ENCODE measurements at regions not wholly inside any gene's neighbourhood (a gene's known extent, or its start where the extent isn't known, plus 50 kb on each side); places are given as distances from the start of the nearest gene placed in this dataset.
A peak's percentile ranks its signal among the peaks of the same experiment; 100 is the strongest.

DNA sequence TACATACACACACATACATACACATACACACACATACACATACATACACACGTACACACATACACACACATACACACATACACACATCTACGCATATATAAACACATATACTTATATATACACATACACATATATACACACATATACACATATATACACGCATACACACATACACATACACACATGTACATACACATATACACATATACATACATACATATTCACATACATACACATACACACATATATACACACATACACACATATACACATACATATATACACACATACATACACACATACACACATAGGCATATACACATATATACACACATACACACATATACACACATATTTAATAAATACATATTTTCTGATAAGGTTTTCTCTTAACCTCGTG lies 324.0 kb downstream of the RPS6KC1 start:
- DNase-seq = no peak

GRCh38 chr1:213376862-213377372 lies 325.9 kb downstream of the RPS6KC1 start:
- DNase-seq = no peak

DNA sequence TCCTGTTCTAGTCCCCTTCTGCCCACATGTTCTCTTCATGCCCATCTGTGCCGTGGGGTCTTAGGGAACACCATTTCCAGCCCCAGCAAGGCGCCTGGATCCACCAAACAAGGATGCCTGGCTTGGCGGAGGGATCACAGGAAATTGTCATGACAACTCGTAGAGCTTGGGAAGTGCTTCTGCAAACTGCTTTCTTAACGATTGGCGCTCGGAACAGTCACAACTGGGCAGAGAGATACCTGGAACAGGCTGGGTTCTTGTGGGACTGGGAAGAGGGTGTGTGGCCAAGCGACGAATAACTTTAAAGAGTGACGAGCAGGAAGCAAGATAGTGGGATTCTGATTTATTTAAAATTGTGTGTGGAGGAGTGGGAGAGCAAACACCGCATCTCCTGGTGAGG lies 329.8 kb downstream of the RPS6KC1 start:
- DNase-seq = peak; percentile 22

GRCh38 chr1:213381572-213382084 lies 330.6 kb downstream of the RPS6KC1 start:
- peak; percentile 78 for DNase-seq

DNA sequence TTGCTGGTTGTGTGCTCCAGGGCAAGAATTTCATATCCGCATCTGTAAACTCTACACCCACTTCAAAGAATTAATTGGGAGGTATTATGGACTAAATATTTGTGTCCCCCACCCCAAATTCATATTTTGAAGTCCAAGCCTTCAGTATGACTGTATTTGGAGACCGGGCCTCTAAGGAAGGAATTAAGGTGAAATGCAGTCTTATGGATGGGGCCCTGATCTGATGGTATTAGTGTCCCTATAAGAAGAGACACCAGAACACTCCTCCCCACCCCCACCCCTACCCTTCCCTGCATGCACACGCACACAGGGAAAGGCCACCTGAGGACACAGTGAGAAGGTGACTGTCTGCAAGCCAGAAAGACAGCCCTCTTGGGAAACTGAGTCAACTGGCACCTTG lies 332.4 kb downstream of the RPS6KC1 start:
- no peak for DNase-seq

GRCh38 chr1:213385201-213385600 lies 334.2 kb downstream of the RPS6KC1 start:
- DNase-seq = no peak

- DNase-seq = peak; percentile 52
These were observed 334.8 kb downstream of the RPS6KC1 start for GRCh38 chr1:213385806-213386324.

GRCh38 chr1:213387380-213388015 lies 336.5 kb downstream of the RPS6KC1 start:
- DNase-seq = peak; percentile 58

DNA sequence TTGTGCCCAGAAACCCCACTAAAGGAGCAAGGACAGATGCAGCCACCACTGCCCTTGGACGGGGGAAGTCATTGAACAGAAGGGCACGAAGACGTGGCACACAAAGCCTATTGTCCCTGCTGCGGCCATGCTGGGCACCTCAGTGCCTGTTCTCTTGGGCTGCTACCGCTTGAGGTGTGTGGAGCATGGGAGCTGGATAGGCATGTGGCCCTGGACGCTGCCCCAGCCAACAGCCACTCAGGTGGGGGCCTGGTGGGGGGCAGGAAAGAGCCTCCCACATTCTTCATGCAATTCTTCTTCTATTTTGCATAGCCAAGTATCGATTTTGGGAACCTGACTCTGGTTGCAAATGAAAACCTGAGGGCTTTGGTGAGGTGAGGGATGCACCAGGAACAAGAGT lies 337.2 kb downstream of the RPS6KC1 start:
- no peak for DNase-seq

DNA sequence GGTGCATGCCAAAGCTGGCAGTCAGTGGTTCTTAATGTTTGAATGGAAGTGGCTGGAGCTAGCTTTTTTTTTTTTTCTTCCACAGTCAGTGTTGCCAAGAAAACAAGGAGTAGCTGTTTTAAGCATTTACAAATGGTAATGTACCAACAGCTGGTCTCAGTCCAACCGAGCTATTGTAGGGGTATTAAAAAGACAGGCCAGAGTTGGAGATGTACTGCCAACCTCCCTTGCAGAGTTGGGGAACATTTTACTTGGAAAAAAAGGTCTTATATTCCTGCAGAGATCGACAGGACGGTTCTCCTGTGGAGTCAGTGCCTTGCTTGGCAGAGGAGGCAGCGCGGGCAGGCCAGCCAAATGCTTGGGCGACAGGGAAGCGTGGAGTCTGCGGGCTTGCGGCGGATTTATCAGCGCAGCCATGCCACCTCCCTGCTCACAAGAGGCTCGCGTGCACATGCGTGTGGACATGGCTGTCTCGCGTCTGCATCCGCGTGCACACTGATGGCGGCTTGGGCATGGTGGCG lies 338.1 kb downstream of the RPS6KC1 start:
- no peak for DNase-seq

GRCh38 chr1:213391445-213391844 lies 340.4 kb downstream of the RPS6KC1 start:
- DNase-seq = no peak

- DNase-seq = no peak
These were observed 342.8 kb downstream of the RPS6KC1 start for GRCh38 chr1:213393860-213394259.

DNA sequence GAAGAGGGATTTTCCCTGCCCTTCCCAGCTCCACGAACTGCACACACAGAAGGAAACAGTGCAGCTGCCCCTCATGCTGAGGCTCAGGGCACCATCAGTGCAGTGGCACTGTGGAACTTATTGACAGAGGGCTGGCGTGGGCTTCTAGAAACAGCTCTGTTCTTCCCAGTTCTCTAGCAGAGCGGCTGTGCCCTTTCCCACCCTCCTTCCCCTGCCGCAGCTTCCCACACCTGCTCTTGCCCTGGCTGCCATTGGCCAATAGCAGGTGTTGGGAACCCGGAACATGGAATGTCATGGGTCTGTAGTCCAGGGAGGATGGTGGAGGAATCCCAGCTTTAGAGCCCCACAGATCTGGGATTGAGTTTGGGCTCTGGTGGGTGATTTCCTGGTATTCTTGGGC lies 343.8 kb downstream of the RPS6KC1 start:
- DNase-seq = no peak

GRCh38 chr1:213397638-213398037 lies 346.6 kb downstream of the RPS6KC1 start:
- DNase-seq = no peak

DNA sequence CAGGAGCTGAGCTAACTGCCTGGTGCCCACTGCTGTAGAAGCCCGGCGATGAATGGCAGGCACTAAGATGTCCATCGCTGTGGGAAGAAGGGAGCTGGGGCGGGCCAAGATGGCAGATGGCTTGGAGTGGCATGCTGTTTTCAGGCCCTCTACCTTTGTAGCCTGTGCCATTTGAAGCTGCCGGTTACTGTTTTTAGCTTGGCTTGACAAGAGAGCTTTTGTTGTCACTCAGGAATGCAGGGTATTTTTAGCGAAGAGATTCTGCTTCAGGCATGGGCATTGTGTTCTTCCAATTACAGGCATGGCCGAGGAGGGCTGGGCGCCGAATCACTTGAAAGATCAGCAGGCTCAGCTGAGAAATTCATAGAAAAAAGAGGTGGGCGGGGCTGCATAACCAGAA lies 348.7 kb downstream of the RPS6KC1 start:
- DNase-seq = no peak

DNA sequence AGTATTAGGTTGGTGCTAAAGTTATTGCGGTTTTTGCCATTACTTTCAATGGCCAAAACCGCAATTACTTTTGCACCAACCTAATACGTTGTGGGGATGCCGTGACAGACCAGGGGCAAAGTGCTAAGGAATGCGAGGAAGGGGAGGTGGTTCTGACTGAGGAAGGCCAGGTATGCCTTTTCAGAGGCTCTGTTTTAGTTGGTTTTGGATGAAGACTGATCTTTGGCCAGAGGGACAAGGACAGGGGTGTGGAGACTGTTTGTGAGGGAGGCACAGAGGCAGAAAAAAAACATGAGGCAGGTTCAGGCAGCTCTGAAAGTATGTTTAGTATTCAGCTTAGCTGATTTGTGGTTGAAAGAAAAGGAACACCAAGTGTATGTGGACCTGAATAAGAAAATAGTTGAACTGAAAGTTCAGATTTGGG lies 358.2 kb downstream of the RPS6KC1 start:
- no peak for DNase-seq

DNA sequence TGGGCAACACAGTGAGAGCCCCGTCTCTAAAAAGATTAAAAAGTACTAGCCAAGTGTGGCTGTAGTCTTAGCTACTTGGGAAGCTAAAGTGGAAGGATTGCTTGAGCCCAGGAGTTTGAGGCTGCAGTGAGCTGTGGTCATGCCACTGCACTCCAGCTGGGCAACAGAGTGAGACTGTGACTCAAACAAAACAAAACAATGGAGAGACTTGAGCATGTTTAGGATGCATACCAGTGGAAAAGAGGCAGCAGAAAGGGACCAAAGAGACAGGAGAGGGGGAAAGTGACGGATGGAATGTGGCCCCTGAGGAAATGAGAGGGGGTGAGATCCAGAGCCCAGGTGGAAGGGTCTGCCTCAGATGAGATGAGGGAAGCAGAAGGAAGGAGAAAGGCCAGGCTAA lies 358.9 kb downstream of the RPS6KC1 start:
- DNase-seq = no peak

- no peak for DNase-seq
These were observed 363.3 kb downstream of the RPS6KC1 start for GRCh38 chr1:213414346-213414745.

- no peak for DNase-seq
These were observed 363.9 kb downstream of the RPS6KC1 start for GRCh38 chr1:213414911-213415310.

DNA sequence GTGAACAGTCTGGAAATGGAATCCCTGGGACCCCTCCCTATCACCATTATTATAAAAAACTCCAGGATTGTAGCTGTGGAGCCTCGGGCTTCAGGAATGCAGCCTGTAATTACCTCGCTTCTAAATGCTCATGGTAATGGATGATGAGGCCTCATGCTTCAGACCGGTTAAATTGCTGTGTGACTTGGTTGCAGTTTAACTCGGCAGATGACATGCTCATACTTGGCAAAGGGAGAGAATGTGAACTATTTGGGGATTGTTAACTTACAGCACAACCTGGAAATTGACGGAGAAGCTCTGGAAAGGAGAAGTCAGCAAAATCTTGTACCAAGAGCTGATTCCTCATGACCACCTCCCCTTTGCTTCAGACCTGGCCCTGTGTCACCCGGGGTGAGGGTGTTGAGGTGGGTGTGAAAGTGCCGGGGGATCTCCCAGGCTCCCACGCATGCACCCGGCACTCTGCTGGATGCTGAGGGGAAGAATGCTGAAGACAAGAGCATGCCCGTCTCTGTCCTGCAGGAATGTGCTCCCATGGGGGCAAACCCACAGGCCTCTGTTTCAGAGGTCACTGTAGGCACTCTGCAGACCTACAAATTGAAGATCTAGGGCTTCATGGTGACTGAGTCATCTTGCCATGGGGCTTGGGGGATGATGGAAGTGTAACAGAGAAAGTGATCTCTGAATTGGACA lies 364.8 kb downstream of the RPS6KC1 start:
- DNase-seq = no peak

DNA sequence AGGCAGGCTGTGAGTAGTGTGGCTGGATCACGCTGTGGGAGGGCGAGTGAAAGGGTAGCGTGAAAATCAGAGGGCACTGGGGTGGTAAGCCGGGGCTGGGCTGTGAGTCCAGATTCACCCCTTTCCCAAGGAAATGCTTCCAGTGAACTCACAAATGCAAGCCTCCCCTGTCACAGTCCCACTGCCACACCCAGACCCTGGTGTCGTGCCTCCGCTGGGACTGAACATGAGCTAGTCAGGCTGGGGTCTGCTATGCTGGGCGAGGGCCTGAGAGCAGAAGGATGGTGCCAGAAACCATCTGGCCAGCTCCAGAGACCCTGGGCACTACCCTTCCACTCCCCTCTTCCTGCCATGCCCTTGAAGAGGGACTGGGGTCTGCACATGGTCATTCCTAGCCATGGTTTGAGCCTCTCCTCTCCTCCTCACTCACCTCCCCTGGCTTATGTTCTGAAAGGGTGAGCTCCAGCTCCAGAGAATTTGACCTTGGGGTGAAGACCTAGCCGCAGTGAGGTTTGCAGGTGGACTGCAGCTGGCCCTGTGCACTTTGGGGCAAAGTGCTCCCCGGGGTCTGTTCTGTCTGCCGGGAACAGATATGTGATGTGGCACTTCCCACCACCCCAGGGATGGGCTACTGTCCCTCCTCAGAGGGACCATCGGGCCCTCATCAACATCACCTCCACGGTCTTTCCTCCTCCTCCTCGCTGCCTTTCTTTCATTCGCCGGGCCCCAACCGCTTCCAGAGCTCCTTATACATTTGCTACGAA lies 365.6 kb downstream of the RPS6KC1 start:
- DNase-seq = no peak

DNA sequence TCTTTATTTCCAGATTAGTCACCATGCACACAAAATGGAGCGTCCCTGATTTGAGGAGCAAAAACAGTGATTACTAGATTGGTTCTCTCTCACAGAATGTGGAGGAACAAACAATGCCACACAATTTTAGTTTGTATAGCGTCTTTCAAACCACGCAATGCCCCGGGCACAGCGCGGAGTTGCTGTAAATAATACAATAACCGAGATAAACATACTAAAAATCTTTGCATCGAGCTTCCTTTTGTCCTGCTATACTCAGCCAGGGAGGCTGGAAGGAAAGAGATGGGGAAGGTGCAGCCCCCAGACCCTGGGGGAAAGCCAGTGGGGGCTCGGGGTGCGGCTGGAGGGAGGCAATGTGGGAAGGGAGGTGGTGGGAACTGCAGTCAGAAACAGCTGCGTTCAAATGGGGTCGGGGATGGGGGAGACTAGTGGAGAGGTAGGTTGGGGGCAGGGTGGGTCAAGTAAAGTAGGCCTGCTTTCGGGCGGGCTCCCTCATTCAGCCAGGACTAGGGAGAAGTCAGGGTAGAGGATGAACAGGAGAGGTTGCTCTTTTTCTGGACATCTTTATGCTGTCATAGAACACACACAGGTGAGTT lies 366.3 kb downstream of the RPS6KC1 start:
- DNase-seq = no peak

- DNase-seq = no peak
These were observed 366.8 kb downstream of the RPS6KC1 start for GRCh38 chr1:213417846-213418245.
